Small intestine (tissue), 7 donors: ENCODE measurements at regions not wholly inside any gene's neighbourhood (a gene's known extent, or its start where the extent isn't known, plus 50 kb on each side); places are given as distances from the start of the nearest gene placed in this dataset.

Source experiments
- DNase-seq, 2 donors: peaks; one replicate each; pipeline versions ENCODE4 v3.0.0 to v3.0.0-alpha.2; 2013
- FAIRE-seq: peaks from 2 replicates; lab custom pipeline; 2012; peaks lifted over from hg19 to GRCh38; lab: Jason Lieb, UNC
- H3K27ac ChIP-seq, 3 donors: one replicate each; pipeline ENCODE4 v1.5.1; 2013; ENCODE audit warnings: low read length in 2 of 3, mild to moderate bottlenecking in 2 of 3, control low read depth in 1 of 3, inconsistent platforms in 1 of 3, low read depth in 1 of 3, moderate library complexity in 1 of 3
- H3K27me3 ChIP-seq, 3 donors: one replicate each; pipeline ENCODE4 v1.6.1; 2013; ENCODE audit warnings: low read length in 3 of 3, inconsistent platforms in 1 of 3; ENCODE audit not compliant: control insufficient read depth in 3 of 3, insufficient read depth in 3 of 3
- H3K36me3 ChIP-seq, 3 donors: one replicate each; pipeline ENCODE4 v1.6.1; 2013; ENCODE audit warnings: low read length in 3 of 3, inconsistent platforms in 1 of 3, low read depth in 1 of 3, mild to moderate bottlenecking in 1 of 3, moderate library complexity in 1 of 3; ENCODE audit not compliant: control insufficient read depth in 3 of 3, insufficient read depth in 2 of 3
- H3K4me1 ChIP-seq, 3 donors: one replicate each; pipeline ENCODE4 v1.6.1; 2013; ENCODE audit warnings: low read length in 2 of 3, inconsistent platforms in 1 of 3, low read depth in 1 of 3, mild to moderate bottlenecking in 1 of 3, moderate library complexity in 1 of 3; ENCODE audit not compliant: control insufficient read depth in 3 of 3, insufficient read depth in 2 of 3
- H3K4me3 ChIP-seq, 3 donors: one replicate each; pipeline ENCODE4 v1.5.1; 2013; ENCODE audit warnings: low read length in 3 of 3, control low read depth in 1 of 3, inconsistent platforms in 1 of 3, low read depth in 1 of 3, mild to moderate bottlenecking in 1 of 3, moderate library complexity in 1 of 3
- H3K9me3 ChIP-seq, 2 donors: one replicate each; pipeline ENCODE4 v1.6.1; 2013; ENCODE audit warnings: low read depth in 1 of 2, low read length in 1 of 2; ENCODE audit not compliant: control insufficient read depth in 2 of 2, insufficient read depth in 1 of 2
- WGBS, 3 donors: extraction: QIAGEN DNeasy Blood & Tissue Kit; methylation state at CpG; one replicate each; pipeline ENCODE4 v1.1.7; 2013; 5-methylcytosine and 5-hydroxymethylcytosine counted together
- donor health status: healthy with polysubstance abuse.
- donor health status: control.
- donor health status: control.
- donor health status: Bipolar disorder and iron deficiency.
- donor health status: healthy.

GRCh38 chr10:128365156-128365725, 239.0 kb upstream of the MKI67 start:
- WGBS, 3 donors, result 77 to 81% (median 80%) methylated on average over 17 of the region's 17 CpGs
- no peak for DNase-seq
- H3K27ac ChIP-seq, result no peak overlapping the region
- H3K9me3 ChIP-seq, result no peaks in the 10 kb centered on the region
- H3K27me3 ChIP-seq, result peaks cover 0 to 4% (median 0%) of the 10 kb centered on the region in 3 donors
- no peaks in the 10 kb centered on the region for H3K4me1 ChIP-seq
- no peak for FAIRE-seq
- H3K36me3 ChIP-seq, result no peaks in the 10 kb centered on the region
- H3K4me3 ChIP-seq, result no peak overlapping the region

GRCh38 chr10:128367807-128368206, 241.6 kb upstream of the MKI67 start:
- no peak for FAIRE-seq
- no peaks in the 10 kb centered on the region for H3K9me3 ChIP-seq
- no peak overlapping the region for H3K27ac ChIP-seq
- WGBS, 3 donors, result 61 to 73% (median 66%) methylated on average over 3 of the region's 3 CpGs
- H3K4me3 ChIP-seq, result no peak overlapping the region
- no peaks in the 10 kb centered on the region for H3K36me3 ChIP-seq
- peaks cover 0 to 2% (median 0%) of the 10 kb centered on the region in 3 donors for H3K27me3 ChIP-seq
- H3K4me1 ChIP-seq, result no peaks in the 10 kb centered on the region
- DNase-seq, result no peak

DNA sequence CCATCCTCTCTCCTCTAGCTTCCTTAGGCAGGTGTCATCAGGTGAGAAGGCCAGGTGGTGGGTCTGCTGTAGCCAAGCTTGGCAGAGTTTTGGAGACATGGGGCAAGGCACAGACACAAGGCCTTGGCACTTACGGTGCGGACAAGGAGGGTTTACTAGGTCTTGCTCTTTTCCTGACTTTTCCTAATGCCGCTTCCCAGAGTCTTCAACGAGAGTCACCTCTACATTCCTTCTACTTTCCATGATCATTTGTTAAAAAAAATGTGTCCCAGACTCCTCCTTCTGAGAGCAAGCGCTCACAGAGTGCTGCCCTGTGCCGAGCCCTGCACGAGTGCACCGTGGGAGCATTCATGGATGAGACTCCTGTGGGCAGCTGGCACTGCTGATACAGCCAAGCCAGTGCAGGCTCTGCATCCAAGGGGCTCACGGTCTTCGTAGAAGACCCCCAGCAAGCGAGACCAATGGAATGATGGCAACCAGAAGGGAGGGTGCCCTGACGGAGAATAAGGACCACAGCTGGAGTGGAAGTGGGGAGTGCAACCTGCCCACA, 243.0 kb upstream of the MKI67 start:
- H3K27me3 ChIP-seq, result no peaks in the 10 kb centered on the region
- no peak for DNase-seq
- no peaks in the 10 kb centered on the region for H3K4me1 ChIP-seq
- WGBS, 3 donors, result 87 to 90% (median 87%) methylated on average over 12 of the region's 12 CpGs
- no peak overlapping the region for H3K27ac ChIP-seq
- no peak overlapping the region for H3K4me3 ChIP-seq
- no peaks in the 10 kb centered on the region for H3K36me3 ChIP-seq
- no peak for FAIRE-seq
- H3K9me3 ChIP-seq, result no peaks in the 10 kb centered on the region

DNA sequence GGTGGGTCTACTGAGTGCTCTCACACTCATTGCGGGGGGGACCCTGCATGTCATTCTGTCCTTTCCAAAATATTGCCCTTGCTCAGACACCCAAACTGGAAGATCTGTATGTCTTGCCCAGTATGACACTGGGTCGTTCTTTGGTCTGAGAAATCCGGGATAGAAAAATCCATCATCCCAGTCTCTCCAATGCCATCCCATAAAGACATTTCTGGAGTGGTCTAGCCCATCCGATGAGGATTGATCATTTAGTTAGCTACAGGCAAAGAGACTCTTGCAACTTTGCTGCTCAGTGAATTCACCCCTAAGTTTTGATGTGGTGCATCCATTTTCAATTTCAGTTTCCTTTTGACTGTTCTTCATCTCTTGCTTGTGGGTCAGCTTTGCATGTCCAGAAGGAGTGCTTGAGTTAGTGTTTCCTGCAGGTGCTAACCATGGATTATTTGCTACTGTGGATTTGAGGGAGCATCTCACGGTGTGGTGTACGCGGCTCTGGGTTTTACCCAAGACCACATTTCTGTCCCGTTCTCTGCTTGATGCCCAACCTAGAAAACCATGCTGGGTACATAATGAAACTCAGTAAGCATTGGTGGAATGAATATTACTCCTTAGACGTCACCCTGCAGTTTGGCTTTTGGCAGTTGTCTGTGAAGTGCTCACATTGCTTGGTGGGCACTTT, 247.0 kb upstream of the MKI67 start:
- no peak for FAIRE-seq
- no peaks in the 10 kb centered on the region for H3K9me3 ChIP-seq
- DNase-seq, result no peak
- H3K4me3 ChIP-seq, result no peak overlapping the region
- H3K4me1 ChIP-seq, result no peaks in the 10 kb centered on the region
- H3K36me3 ChIP-seq, result no peaks in the 10 kb centered on the region
- 68 to 78% (median 77%) methylated on average over 9 of the region's 9 CpGs for WGBS, 3 donors
- no peak overlapping the region for H3K27ac ChIP-seq
- no peaks in the 10 kb centered on the region for H3K27me3 ChIP-seq

DNA sequence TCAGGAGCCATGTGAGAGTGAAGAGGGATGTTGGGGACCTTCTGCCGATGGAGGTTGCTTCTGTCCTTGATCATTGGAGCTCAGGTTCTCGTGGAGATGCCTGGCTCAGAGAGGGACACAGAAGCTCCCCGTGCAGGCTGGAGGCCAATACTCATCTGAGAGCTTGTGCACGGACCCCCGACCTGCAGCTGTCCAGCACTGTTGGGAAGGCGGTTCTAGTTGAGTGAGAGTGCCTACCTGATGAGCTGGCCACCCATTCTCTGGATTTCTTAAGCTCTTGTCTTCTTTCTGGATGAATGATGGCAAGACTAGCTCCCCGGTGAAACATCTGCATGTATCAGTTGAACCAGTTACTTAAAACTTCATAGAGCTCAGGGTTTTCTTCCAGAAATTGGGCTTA, 247.6 kb upstream of the MKI67 start:
- Histone ChIP-seq H3K36me3 (no peaks in the 10 kb centered on the region), H3K4me1 (no peaks in the 10 kb centered on the region), H3K27me3 (no peaks in the 10 kb centered on the region), H3K27ac (no peak overlapping the region), H3K9me3 (no peaks in the 10 kb centered on the region), H3K4me3 (no peak overlapping the region)
- no peak for DNase-seq
- FAIRE-seq, result no peak
- 72 to 89% (median 73%) methylated on average over 7 of the region's 7 CpGs for WGBS, 3 donors

GRCh38 chr10:128375171-128375570, 248.9 kb upstream of the MKI67 start:
- DNase-seq (no peak), FAIRE-seq (no peak)
- H3K36me3 ChIP-seq, result no peaks in the 10 kb centered on the region
- no peaks in the 10 kb centered on the region for H3K9me3 ChIP-seq
- no peak overlapping the region for H3K4me3 ChIP-seq
- 62 to 78% (median 65%) methylated on average over 7 of the region's 7 CpGs for WGBS, 3 donors
- H3K4me1 ChIP-seq, result no peaks in the 10 kb centered on the region
- no peak overlapping the region for H3K27ac ChIP-seq
- no peaks in the 10 kb centered on the region for H3K27me3 ChIP-seq

DNA sequence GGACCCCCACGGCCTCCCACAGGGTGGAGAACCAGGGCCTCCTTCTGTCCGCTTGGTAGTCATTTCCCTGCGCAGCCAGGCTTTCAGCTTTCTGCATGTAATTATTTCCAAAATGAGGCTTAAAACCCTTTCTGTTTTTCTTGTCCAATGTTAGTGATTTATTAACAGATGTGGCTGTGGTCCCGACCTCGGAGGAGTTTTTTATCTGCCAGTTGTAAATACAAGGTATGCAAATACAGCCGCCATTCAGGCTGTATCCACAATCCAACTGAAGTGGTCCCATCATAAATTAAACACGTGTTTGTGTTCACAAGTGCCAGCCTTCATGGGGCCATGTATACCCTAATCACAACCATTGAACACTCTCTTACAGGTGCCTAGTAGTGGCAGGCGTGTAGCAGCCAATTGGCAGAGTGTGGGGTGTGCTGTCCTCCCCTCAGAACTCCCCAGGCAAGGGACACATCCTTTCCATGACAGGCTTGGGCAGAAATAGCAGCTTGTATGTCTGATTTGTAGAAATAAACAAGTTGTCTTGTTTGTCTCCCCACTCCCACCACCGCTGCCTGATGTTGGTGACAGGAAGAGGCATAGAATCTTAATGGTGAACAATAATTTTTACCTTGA, 251.3 kb upstream of the MKI67 start:
- Histone ChIP-seq H3K9me3 (no peaks in the 10 kb centered on the region), H3K36me3 (no peaks in the 10 kb centered on the region), H3K27ac (no peak overlapping the region), H3K27me3 (no peaks in the 10 kb centered on the region), H3K4me1 (no peaks in the 10 kb centered on the region), H3K4me3 (no peak overlapping the region)
- WGBS, 3 donors, result 42 to 63% (median 44%) methylated on average over 9 of the region's 9 CpGs
- FAIRE-seq, result no peak
- no peak for DNase-seq

DNA sequence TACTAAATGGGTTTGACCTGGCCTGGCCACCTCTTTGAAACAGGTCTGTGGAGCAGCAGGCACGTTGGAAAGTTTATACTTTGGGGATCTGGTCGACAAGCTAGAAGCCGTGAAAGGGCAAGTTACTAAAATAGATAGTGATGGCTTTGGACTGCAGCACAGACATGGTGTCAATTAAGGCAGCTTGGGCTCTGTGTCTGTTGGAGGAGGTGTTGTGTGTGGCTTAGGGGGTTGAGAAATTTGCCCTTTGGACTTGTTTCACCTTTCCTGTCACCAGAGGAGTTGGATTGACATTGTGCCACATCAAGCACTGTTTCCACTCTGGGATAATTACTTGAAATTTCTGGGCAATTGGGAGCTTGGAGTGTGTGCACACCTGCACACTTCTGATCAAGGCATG, 251.8 kb upstream of the MKI67 start:
- 44 to 53% (median 50%) methylated on average over 3 of the region's 3 CpGs for WGBS, 3 donors
- no peak for FAIRE-seq
- H3K27me3 ChIP-seq, result no peaks in the 10 kb centered on the region
- peak in 1 of 2 donors; percentile 18 for DNase-seq
- no peaks in the 10 kb centered on the region for H3K4me1 ChIP-seq
- H3K4me3 ChIP-seq, result no peak overlapping the region
- H3K9me3 ChIP-seq, result no peaks in the 10 kb centered on the region
- H3K27ac ChIP-seq, result no peak overlapping the region
- no peaks in the 10 kb centered on the region for H3K36me3 ChIP-seq
